ENCODE measurements at regions not wholly inside any gene's neighbourhood (a gene's known extent, or its start where the extent isn't known, plus 50 kb on each side); places are given as distances from the start of the nearest gene placed in this dataset.
A peak's percentile ranks its signal among the peaks of the same experiment; 100 is the strongest.

DNA sequence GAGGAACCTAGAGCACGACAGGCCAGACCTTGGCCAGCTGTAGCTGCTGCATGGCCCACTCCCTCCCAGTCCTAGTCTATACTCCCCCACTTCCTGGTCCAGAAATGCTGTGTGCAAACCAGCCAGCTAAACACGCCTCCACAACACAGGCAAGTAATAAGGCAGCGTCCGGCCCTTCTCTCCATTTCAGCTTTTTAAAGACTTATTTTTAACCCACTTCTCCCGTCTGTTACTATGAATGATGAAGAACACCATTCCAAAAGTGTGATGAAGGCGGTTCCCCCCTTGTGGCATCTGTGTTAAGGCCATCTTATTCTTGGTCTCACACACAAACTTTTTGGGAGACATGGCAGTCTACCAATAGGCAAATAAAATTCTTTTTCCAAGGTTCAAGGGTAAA is 164.1 kb upstream of the CHRNA7 start:
- Histone ChIP-seq H3K27ac (ENCODE audit: insufficient read depth in 1 of 2, low read depth in 1 of 2, low read length in 2 of 2, poor library complexity in 1 of 2, severe bottlenecking in 2 of 2) (no peak overlapping the region), H3K9me3 (ENCODE audit: control extremely low read depth in 1 of 5, control insufficient read depth in 4 of 5, insufficient read depth in 2 of 5, low read depth in 1 of 5, low read length in 4 of 5) (peaks cover 0 to 2% (median 0%) of the 10 kb centered on the region in 5 experiments), H3K4me1 (ENCODE audit: control extremely low read depth in 1 of 4, control insufficient read depth in 4 of 4, insufficient read depth in 4 of 4, low read length in 3 of 4) (peaks cover 0 to 11% (median 9%) of the 10 kb centered on the region in 4 experiments), H3K27me3 (replicated peaks in 2 of 5; ENCODE audit: control insufficient read depth in 4 of 5, insufficient read depth in 5 of 5, low read length in 4 of 5) (peaks cover 4 to 16% (median 12%) of the 10 kb centered on the region in 5 experiments), H3K36me3 (ENCODE audit: control insufficient read depth in 4 of 4, insufficient read depth in 4 of 4, low read length in 3 of 4) (no peaks in the 10 kb centered on the region), H3K4me3 (ENCODE audit: control insufficient read depth in 1 of 7, extremely low read depth in 1 of 7, insufficient read depth in 4 of 7, low read depth in 2 of 7, low read length in 6 of 7) (no peak overlapping the region)
- no peak for DNase-seq
- WGBS (ENCODE audit: insufficient coverage), result 89% methylated on average over 4 of the region's 6 CpGs
- CTCF ChIA-PET, result interaction anchor here (1.1 kb wide), 2 partner anchors 10 to 22 kb away, joined by 3 read pairs; no protein-coding TSS in a partner anchor
- POLR2A ChIA-PET, result no interaction called here

DNA sequence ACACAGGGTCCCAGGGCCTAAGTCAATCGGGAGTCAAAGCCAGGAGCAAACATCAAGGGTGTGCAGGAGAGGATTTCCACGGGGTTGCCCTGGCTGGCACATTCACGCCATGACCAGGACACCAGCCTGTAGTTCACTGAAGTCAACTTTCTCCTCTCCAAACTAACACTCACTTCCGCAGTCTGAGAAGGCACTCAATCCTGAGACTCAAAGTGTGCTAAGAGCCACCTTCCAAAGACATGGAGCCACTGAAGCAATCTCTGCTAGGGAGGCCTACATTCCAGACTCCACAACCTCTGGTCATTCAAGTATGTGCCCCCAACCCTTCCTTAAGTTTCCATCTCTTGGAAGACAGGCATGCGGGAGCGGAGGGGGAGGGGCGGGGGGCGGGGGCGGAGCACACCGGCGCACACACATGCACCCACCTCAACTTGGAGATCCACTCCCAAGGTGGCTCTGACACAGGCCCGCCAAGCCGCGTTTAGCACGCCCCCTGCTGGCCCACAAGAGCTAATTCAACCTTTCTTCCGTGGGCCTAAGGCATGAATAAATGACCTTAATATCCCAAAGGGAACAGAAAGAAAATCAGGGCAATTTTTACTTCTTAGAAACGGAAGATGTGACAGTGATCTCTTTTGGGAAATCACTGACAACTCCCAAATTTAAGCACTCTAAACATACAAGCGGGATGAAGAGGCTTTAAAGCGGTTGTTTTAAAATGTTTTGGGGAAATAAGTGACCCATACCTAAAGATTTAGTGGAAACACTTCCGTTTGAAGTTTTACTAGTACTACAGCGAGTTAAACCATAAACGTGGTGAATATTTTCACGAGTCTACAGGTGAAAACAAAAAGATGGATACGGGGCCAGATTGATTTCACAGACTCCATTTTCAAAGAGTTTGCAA is 162.5 kb upstream of the CHRNA7 start:
- no peak overlapping the region for H3K27ac ChIP-seq (ENCODE audit: insufficient read depth in 1 of 2, low read depth in 1 of 2, low read length in 2 of 2, poor library complexity in 1 of 2, severe bottlenecking in 2 of 2)
- no peak overlapping the region for H3K4me3 ChIP-seq (ENCODE audit: control insufficient read depth in 1 of 7, extremely low read depth in 1 of 7, insufficient read depth in 4 of 7, low read depth in 2 of 7, low read length in 6 of 7)
- peaks cover 4 to 16% (median 12%) of the 10 kb centered on the region in 5 experiments for H3K27me3 ChIP-seq (replicated peaks in 2 of 5; ENCODE audit: control insufficient read depth in 4 of 5, insufficient read depth in 5 of 5, low read length in 4 of 5)
- POLR2A ChIA-PET, result no interaction called here
- 35% methylated on average over 20 of the region's 24 CpGs for WGBS (ENCODE audit: insufficient coverage)
- peak; percentile 74 to 78 (median 74) for DNase-seq
- no peaks in the 10 kb centered on the region for H3K36me3 ChIP-seq (ENCODE audit: control insufficient read depth in 4 of 4, insufficient read depth in 4 of 4, low read length in 3 of 4)
- CTCF ChIA-PET, result interaction anchor here (0.6 to 1.1 kb wide), 2 partner anchors 10 to 474 kb away, joined by 3 to 4 read pairs; no protein-coding TSS in a partner anchor
- peaks cover 0 to 12% (median 9%) of the 10 kb centered on the region in 4 experiments for H3K4me1 ChIP-seq (ENCODE audit: control extremely low read depth in 1 of 4, control insufficient read depth in 4 of 4, insufficient read depth in 4 of 4, low read length in 3 of 4)
- peaks cover 0 to 2% (median 0%) of the 10 kb centered on the region in 5 experiments for H3K9me3 ChIP-seq (ENCODE audit: control extremely low read depth in 1 of 5, control insufficient read depth in 4 of 5, insufficient read depth in 2 of 5, low read depth in 1 of 5, low read length in 4 of 5)

DNA sequence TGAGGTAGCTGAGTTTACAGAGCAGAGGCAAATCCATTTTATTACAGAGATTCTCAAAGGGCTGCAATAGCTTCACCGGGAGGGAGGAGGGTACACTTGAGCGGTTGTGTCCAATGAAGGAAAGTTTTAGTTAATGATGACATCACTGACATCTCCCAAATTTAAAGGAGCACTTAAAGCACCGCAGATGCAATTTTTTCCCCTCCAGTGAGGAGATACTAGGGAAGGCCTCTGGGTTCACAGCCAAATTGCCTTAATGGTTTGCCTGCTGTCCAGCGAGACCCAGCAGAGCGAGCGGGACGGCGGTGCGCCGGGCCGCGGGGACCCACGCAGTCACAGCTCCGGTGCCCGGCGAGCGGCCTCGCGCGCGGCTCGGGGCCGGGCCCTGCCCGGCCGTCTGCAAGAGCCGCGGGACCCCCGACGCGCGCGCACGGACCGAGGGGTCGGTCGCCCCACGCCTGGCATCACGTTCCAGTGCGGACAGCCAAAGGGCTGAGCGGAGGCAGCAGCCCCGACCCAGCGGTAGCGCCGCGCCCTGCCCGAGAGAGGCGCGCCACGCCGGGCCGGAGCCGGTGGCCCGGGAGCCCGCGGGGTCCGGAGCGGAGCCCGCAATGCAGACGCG is 160.5 kb upstream of the CHRNA7 start:
- POLR2A ChIA-PET, result no interaction called here
- Histone ChIP-seq H3K9me3 (ENCODE audit: control extremely low read depth in 1 of 5, control insufficient read depth in 4 of 5, insufficient read depth in 2 of 5, low read depth in 1 of 5, low read length in 4 of 5) (no peaks in the 10 kb centered on the region), H3K36me3 (ENCODE audit: control insufficient read depth in 4 of 4, insufficient read depth in 4 of 4, low read length in 3 of 4) (no peaks in the 10 kb centered on the region), H3K27ac (ENCODE audit: insufficient read depth in 1 of 2, low read depth in 1 of 2, low read length in 2 of 2, poor library complexity in 1 of 2, severe bottlenecking in 2 of 2) (no peak overlapping the region), H3K4me1 (ENCODE audit: control extremely low read depth in 1 of 4, control insufficient read depth in 4 of 4, insufficient read depth in 4 of 4, low read length in 3 of 4) (peaks cover 0 to 12% (median 9%) of the 10 kb centered on the region in 4 experiments), H3K4me3 (ENCODE audit: control insufficient read depth in 1 of 7, extremely low read depth in 1 of 7, insufficient read depth in 4 of 7, low read depth in 2 of 7, low read length in 6 of 7) (peak overlapping the region; percentile 42 to 87 (median 70)), H3K27me3 (replicated peaks in 2 of 5; ENCODE audit: control insufficient read depth in 4 of 5, insufficient read depth in 5 of 5, low read length in 4 of 5) (peaks cover 4 to 16% (median 14%) of the 10 kb centered on the region in 5 experiments)
- peak in 2 of 3 donors; percentile 42 to 49 for DNase-seq
- CTCF ChIA-PET, result interaction anchor here (1.1 kb wide), 1 partner anchor 17 kb away, joined by 3 read pairs; no protein-coding TSS in a partner anchor
- 5% methylated on average over 47 of the region's 60 CpGs for WGBS (ENCODE audit: insufficient coverage)

DNA sequence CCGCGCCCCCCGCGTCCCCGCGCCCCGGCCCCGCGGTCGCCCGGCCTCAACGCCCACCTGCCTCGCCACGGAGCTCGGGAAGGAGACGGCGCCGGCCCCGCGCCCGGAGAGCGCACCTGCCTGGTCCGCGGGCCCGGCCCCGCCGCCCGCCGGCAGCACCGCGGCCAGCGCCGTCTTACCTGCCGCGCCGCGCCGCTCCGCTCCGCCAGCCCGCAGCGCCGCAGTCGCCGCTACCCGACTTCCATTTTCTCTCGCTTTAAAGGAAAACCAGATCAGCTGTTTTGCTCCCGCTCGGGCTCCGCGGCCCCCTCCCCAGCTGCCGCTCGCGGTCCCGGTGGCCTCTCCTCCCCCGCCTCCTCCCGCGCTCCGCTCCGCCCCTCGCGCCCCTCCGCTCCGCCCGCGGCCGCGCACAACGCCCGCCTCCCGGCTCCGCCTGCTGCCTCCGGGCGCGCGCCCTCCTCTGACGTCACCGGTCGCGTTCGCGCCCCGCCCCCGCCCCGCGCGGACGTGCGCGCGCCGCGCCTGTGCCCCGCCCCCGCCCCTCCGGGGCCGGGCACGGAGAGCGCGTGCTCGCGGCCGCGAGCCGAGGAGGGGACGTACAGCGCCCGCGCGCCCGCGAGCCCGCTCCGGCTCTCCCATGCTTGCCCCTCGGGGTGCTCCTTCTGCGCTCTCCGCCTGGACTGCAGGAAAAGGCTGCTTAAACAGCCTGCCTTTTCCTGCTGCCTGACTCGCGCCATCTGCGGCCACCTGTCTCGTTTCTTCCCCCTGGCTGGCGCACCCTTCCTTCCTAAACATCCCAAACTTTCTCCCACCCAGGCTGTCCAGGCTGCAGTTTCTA is 159.8 kb upstream of the CHRNA7 start, which contains the start of gene OTUD7A:
Gene OTUD7A (minus strand): TSS at position 346 of the 838 bp plus-strand sequence.
- H3K27me3 ChIP-seq (replicated peaks in 2 of 5; ENCODE audit: control insufficient read depth in 4 of 5, insufficient read depth in 5 of 5, low read length in 4 of 5), result peaks cover 4 to 16% (median 14%) of the 10 kb centered on the region in 5 experiments

DNA sequence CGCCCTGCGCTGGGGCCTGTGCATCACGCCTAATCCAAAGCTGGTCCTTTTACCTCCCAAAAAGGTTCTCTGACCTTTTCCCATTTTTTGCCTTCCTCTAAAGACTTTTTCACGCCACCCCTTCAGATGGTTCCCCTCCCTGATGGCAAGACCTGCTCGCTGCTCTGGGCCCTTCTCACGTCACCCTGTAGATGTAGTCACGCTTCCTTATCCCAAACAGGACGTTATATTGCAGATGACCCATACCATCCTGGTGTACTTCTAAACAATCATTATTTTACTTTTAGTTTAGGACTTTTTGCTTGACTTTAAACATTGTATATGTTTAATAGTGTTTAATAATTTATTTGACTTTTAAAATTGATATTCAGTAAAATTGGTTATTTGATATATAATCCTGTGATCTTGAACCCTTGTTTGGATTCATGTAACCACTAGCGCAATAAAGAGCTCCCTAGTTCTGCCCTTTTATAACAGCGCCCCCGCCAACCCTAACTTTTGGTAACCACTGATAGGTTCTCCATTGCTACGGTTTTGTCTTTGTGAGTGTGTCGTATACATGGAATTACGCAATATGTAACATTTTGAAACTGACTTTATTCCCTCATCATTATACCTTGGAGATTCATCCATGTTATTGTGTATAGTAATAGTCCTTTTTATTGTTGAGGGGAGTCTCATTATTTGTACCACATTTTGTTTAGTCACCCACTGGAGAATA is 159.0 kb upstream of the CHRNA7 start:
- peaks cover 0 to 12% (median 9%) of the 10 kb centered on the region in 4 experiments for H3K4me1 ChIP-seq (ENCODE audit: control extremely low read depth in 1 of 4, control insufficient read depth in 4 of 4, insufficient read depth in 4 of 4, low read length in 3 of 4)
- H3K9me3 ChIP-seq (ENCODE audit: control extremely low read depth in 1 of 5, control insufficient read depth in 4 of 5, insufficient read depth in 2 of 5, low read depth in 1 of 5, low read length in 4 of 5), result no peaks in the 10 kb centered on the region
- ChIA-PET CTCF (no interaction called here), POLR2A (no interaction called here)
- H3K4me3 ChIP-seq (ENCODE audit: control insufficient read depth in 1 of 7, extremely low read depth in 1 of 7, insufficient read depth in 4 of 7, low read depth in 2 of 7, low read length in 6 of 7), result peak overlapping the region; percentile 70 to 87 (median 74)
- WGBS (ENCODE audit: insufficient coverage), result 48% methylated on average over 10 of the region's 14 CpGs
- no peak overlapping the region for H3K27ac ChIP-seq (ENCODE audit: insufficient read depth in 1 of 2, low read depth in 1 of 2, low read length in 2 of 2, poor library complexity in 1 of 2, severe bottlenecking in 2 of 2)
- DNase-seq, result peak; percentile 14 to 42 (median 30)
- peaks cover 4 to 15% (median 14%) of the 10 kb centered on the region in 5 experiments for H3K27me3 ChIP-seq (replicated peaks in 2 of 5; ENCODE audit: control insufficient read depth in 4 of 5, insufficient read depth in 5 of 5, low read length in 4 of 5)
- H3K36me3 ChIP-seq (ENCODE audit: control insufficient read depth in 4 of 4, insufficient read depth in 4 of 4, low read length in 3 of 4), result no peaks in the 10 kb centered on the region

More for the DNA sequence above, 159.8 kb upstream of the CHRNA7 start, which contains the start of gene OTUD7A:
- 0% methylated on average over 68 of the region's 122 CpGs for WGBS (ENCODE audit: insufficient coverage)
- DNase-seq, result peak; percentile 76 to 88 (median 84)
- H3K27ac ChIP-seq (ENCODE audit: insufficient read depth in 1 of 2, low read depth in 1 of 2, low read length in 2 of 2, poor library complexity in 1 of 2, severe bottlenecking in 2 of 2), result no peak within 1 kb of the TSS
- no peaks in the 10 kb centered on the region for H3K36me3 ChIP-seq (ENCODE audit: control insufficient read depth in 4 of 4, insufficient read depth in 4 of 4, low read length in 3 of 4)
- ChIA-PET CTCF (interaction anchor here (1.1 kb wide), 1 partner anchor 17 kb away, joined by 3 read pairs; no protein-coding TSS in a partner anchor), POLR2A (interaction anchor here (0.6 kb wide), 1 partner anchor 91 kb away, joined by 3 read pairs; no protein-coding TSS in a partner anchor)
- H3K4me1 ChIP-seq (ENCODE audit: control extremely low read depth in 1 of 4, control insufficient read depth in 4 of 4, insufficient read depth in 4 of 4, low read length in 3 of 4), result peaks cover 0 to 12% (median 9%) of the 10 kb centered on the region in 4 experiments
- no peaks in the 10 kb centered on the region for H3K9me3 ChIP-seq (ENCODE audit: control extremely low read depth in 1 of 5, control insufficient read depth in 4 of 5, insufficient read depth in 2 of 5, low read depth in 1 of 5, low read length in 4 of 5)
- peak within 1 kb of the TSS; percentile 70 to 87 (median 74) for H3K4me3 ChIP-seq (ENCODE audit: control insufficient read depth in 1 of 7, extremely low read depth in 1 of 7, insufficient read depth in 4 of 7, low read depth in 2 of 7, low read length in 6 of 7)

DNA sequence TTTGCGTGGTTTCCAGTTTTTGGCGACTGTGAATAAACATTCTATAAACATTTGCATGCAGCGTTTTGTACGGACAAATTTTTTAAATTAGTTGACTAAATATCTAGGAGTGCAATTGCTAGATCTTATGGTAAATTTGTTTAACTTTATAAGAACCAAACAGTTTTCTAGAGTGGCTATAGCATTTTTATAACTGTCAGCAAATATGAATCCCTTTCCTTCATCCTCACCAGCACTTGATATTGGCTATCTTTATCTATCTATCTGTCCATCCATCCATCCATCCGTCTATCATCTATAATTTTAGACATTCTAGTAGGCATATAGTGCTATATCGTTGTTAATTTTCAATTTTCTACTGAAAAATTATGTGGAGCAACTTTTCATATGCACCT is 158.4 kb upstream of the CHRNA7 start:
- no peaks in the 10 kb centered on the region for H3K9me3 ChIP-seq (ENCODE audit: control extremely low read depth in 1 of 5, control insufficient read depth in 4 of 5, insufficient read depth in 2 of 5, low read depth in 1 of 5, low read length in 4 of 5)
- H3K36me3 ChIP-seq (ENCODE audit: control insufficient read depth in 4 of 4, insufficient read depth in 4 of 4, low read length in 3 of 4), result no peaks in the 10 kb centered on the region
- H3K27me3 ChIP-seq (replicated peaks in 2 of 5; ENCODE audit: control insufficient read depth in 4 of 5, insufficient read depth in 5 of 5, low read length in 4 of 5), result peaks cover 4 to 15% (median 14%) of the 10 kb centered on the region in 5 experiments
- ChIA-PET CTCF (no interaction called here), POLR2A (no interaction called here)
- WGBS (ENCODE audit: insufficient coverage), result no CpG with 5 or more reads among the region's 6 CpGs
- H3K27ac ChIP-seq (ENCODE audit: insufficient read depth in 1 of 2, low read depth in 1 of 2, low read length in 2 of 2, poor library complexity in 1 of 2, severe bottlenecking in 2 of 2), result no peak overlapping the region
- H3K4me1 ChIP-seq (ENCODE audit: control extremely low read depth in 1 of 4, control insufficient read depth in 4 of 4, insufficient read depth in 4 of 4, low read length in 3 of 4), result peaks cover 0 to 12% (median 9%) of the 10 kb centered on the region in 4 experiments
- DNase-seq, result no peak
- no peak overlapping the region for H3K4me3 ChIP-seq (ENCODE audit: control insufficient read depth in 1 of 7, extremely low read depth in 1 of 7, insufficient read depth in 4 of 7, low read depth in 2 of 7, low read length in 6 of 7)
